ENCODE measurements at regions not wholly inside any gene's neighbourhood (a gene's known extent, or its start where the extent isn't known, plus 50 kb on each side); places are given as distances from the start of the nearest gene placed in this dataset.

DNA sequence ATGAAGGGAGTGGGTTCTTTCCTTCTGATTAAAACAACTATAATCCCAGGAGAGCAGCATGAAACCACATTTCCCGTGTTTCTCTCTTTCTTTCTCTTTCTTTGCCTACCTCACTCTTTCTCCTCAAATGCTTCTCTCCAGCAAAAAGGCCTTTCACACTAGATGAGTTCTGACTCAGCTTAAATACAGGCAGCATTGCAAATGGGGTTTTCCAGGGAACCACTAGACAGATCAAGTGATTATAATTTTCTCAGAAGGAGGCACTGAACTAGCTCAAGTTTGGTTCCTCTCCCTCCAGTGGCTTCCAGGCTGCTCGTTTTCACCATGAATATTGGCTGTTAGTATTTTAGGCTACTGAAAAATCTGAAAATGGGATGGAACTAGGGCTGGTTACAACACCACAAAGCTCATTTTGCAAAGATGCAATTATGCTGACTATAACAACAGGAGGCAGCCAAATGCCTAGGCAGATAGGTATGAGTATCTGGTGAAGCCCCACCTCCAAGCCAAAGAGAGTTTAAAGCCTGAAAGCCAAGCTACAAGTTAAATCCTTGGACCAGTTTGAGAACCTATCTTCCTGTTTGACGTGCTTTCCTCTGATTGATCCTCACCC is 260.0 kb downstream of the MMUT start:
- CTCF ChIA-PET = no interaction called here
- no TSS peak for BruUV-seq (replicated peaks)
- no peak for TF ChIP-seq ZFX (IDR thresholded peaks at IDR 0.05)
- TF ChIP-seq, protein P1, sequence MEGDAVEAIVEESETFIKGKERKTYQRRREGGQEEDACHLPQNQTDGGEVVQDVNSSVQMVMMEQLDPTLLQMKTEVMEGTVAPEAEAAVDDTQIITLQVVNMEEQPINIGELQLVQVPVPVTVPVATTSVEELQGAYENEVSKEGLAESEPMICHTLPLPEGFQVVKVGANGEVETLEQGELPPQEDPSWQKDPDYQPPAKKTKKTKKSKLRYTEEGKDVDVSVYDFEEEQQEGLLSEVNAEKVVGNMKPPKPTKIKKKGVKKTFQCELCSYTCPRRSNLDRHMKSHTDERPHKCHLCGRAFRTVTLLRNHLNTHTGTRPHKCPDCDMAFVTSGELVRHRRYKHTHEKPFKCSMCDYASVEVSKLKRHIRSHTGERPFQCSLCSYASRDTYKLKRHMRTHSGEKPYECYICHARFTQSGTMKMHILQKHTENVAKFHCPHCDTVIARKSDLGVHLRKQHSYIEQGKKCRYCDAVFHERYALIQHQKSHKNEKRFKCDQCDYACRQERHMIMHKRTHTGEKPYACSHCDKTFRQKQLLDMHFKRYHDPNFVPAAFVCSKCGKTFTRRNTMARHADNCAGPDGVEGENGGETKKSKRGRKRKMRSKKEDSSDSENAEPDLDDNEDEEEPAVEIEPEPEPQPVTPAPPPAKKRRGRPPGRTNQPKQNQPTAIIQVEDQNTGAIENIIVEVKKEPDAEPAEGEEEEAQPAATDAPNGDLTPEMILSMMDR (IDR thresholded peaks at IDR 0.05 in 2 of 3, conservative IDR thresholded peaks at IDR 0.05 in 1 of 3; ENCODE audit: borderline replicate concordance in 1 of 3, insufficient read depth in 1 of 3, low read depth in 2 of 3, low read length in 2 of 3) = no peak
- no peak for TF ChIP-seq ELF1 (IDR thresholded peaks at IDR 0.05; ENCODE audit: borderline replicate concordance, low read depth)
- TF ChIP-seq, protein P2, sequence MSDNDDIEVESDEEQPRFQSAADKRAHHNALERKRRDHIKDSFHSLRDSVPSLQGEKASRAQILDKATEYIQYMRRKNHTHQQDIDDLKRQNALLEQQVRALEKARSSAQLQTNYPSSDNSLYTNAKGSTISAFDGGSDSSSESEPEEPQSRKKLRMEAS (IDR thresholded peaks at IDR 0.05) = no peak
- no peak for TF ChIP-seq SRF (IDR thresholded peaks at IDR 0.05; ENCODE audit: low read depth)
- no peak for TF ChIP-seq CBX3 (IDR thresholded peaks at IDR 0.05; ENCODE audit: low read depth)
- TF ChIP-seq CEBPB (IDR thresholded peaks at IDR 0.05; ENCODE audit: low read depth) = no peak

DNA sequence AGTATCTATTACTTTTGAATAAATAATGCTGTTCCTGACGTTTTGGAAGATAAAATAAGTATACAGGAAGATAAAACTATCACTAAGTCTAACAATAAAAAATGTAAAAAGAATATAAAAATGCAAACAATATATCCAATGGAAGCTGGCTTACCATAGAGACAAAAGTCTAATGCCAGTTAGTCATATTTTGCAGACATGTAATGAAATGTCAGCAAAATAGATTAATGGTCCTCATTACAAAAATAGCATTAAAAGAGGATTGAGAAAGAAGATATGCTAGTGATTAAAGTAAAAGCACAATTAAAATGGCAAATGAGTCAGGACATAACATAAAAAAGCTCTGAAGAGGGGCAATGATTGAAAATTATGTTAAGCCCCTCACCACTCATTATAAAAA is 265.0 kb downstream of the MMUT start:
- Histone ChIP-seq H3K4me3 (replicated peaks in 1 of 2; ENCODE audit: low read depth in 1 of 2, low read length in 2 of 2) (no peak overlapping the region), H2AFZ (ENCODE audit: low read depth, low read length, poor library complexity, severe bottlenecking) (no peak overlapping the region), H3K4me1 (ENCODE audit: control insufficient read depth in 1 of 2, insufficient read depth in 2 of 2, low read length in 2 of 2) (no peaks in the 10 kb centered on the region), H3K9me2 (ENCODE audit: insufficient read depth) (no peaks in the 10 kb centered on the region), H3K9ac (ENCODE audit: low read length) (no peak overlapping the region), H3K27ac (ENCODE audit: low read depth, low read length) (no peak overlapping the region), H3K79me2 (ENCODE audit: insufficient read depth, low read length) (no peaks in the 10 kb centered on the region), H3K4me2 (ENCODE audit: low read length) (no peak overlapping the region), H3K9me3 (ENCODE audit: control insufficient read depth in 1 of 2, insufficient read depth in 1 of 2, low read depth in 1 of 2, low read length in 2 of 2) (no peaks in the 10 kb centered on the region), H3K36me3 (ENCODE audit: control insufficient read depth in 1 of 2, insufficient read depth in 2 of 2, low read length in 2 of 2) (no peaks in the 10 kb centered on the region), H3K27me3 (ENCODE audit: insufficient read depth, low read length) (no peaks in the 10 kb centered on the region), H4K20me1 (ENCODE audit: insufficient read depth) (no peaks in the 10 kb centered on the region)
- no TSS peak for BruUV-seq (replicated peaks)
- CTCF ChIA-PET = interaction anchor here (1.3 kb wide), 1 partner anchor 212 kb away, joined by 3 read pairs; no protein-coding TSS in a partner anchor
- RAD21 ChIA-PET (ENCODE audit: low non-redundant PET in 1 of 2, low total read pairs in 2 of 2, uncharacterized antibody in 2 of 2, unreplicated experiment in 2 of 2) = no interaction called here
- intact Hi-C loops (cut with micrococcal nuclease) = no loop called here
- POLR2A ChIA-PET = no interaction called here
- no peak for DNase-seq (ENCODE audit: low read depth, low spot score)
- no peak for ATAC-seq
- TF ChIP-seq, protein P3, sequence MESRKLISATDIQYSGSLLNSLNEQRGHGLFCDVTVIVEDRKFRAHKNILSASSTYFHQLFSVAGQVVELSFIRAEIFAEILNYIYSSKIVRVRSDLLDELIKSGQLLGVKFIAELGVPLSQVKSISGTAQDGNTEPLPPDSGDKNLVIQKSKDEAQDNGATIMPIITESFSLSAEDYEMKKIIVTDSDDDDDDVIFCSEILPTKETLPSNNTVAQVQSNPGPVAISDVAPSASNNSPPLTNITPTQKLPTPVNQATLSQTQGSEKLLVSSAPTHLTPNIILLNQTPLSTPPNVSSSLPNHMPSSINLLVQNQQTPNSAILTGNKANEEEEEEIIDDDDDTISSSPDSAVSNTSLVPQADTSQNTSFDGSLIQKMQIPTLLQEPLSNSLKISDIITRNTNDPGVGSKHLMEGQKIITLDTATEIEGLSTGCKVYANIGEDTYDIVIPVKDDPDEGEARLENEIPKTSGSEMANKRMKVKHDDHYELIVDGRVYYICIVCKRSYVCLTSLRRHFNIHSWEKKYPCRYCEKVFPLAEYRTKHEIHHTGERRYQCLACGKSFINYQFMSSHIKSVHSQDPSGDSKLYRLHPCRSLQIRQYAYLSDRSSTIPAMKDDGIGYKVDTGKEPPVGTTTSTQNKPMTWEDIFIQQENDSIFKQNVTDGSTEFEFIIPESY (IDR thresholded peaks at IDR 0.05; ENCODE audit: extremely low read depth, insufficient replicate concordance, low read length) = no peak
- TF ChIP-seq RAD21 (IDR thresholded peaks at IDR 0.05; ENCODE audit: low read depth) (no peak), FOSL1 (IDR thresholded peaks at IDR 0.05; ENCODE audit: low read depth) (no peak), ZFX (IDR thresholded peaks at IDR 0.05) (no peak)
- TF ChIP-seq, protein P4, sequence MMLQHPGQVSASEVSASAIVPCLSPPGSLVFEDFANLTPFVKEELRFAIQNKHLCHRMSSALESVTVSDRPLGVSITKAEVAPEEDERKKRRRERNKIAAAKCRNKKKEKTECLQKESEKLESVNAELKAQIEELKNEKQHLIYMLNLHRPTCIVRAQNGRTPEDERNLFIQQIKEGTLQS (IDR thresholded peaks at IDR 0.05) = no peak
- TF ChIP-seq, protein P5, sequence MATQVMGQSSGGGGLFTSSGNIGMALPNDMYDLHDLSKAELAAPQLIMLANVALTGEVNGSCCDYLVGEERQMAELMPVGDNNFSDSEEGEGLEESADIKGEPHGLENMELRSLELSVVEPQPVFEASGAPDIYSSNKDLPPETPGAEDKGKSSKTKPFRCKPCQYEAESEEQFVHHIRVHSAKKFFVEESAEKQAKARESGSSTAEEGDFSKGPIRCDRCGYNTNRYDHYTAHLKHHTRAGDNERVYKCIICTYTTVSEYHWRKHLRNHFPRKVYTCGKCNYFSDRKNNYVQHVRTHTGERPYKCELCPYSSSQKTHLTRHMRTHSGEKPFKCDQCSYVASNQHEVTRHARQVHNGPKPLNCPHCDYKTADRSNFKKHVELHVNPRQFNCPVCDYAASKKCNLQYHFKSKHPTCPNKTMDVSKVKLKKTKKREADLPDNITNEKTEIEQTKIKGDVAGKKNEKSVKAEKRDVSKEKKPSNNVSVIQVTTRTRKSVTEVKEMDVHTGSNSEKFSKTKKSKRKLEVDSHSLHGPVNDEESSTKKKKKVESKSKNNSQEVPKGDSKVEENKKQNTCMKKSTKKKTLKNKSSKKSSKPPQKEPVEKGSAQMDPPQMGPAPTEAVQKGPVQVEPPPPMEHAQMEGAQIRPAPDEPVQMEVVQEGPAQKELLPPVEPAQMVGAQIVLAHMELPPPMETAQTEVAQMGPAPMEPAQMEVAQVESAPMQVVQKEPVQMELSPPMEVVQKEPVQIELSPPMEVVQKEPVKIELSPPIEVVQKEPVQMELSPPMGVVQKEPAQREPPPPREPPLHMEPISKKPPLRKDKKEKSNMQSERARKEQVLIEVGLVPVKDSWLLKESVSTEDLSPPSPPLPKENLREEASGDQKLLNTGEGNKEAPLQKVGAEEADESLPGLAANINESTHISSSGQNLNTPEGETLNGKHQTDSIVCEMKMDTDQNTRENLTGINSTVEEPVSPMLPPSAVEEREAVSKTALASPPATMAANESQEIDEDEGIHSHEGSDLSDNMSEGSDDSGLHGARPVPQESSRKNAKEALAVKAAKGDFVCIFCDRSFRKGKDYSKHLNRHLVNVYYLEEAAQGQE (IDR thresholded peaks at IDR 0.05; ENCODE audit: low read depth) = no peak

More for the DNA sequence above, 260.0 kb downstream of the MMUT start:
- Histone ChIP-seq H3K36me3 (ENCODE audit: control insufficient read depth in 1 of 2, insufficient read depth in 2 of 2, low read length in 2 of 2) (no peaks in the 10 kb centered on the region), H3K27me3 (ENCODE audit: insufficient read depth, low read length) (no peaks in the 10 kb centered on the region), H2AFZ (ENCODE audit: low read depth, low read length, poor library complexity, severe bottlenecking) (no peak overlapping the region), H3K9me2 (ENCODE audit: insufficient read depth) (no peaks in the 10 kb centered on the region), H3K4me3 (replicated peaks in 1 of 2; ENCODE audit: low read depth in 1 of 2, low read length in 2 of 2) (no peak overlapping the region), H3K27ac (ENCODE audit: low read depth, low read length) (no peak overlapping the region), H3K9me3 (ENCODE audit: control insufficient read depth in 1 of 2, insufficient read depth in 1 of 2, low read depth in 1 of 2, low read length in 2 of 2) (no peaks in the 10 kb centered on the region), H3K4me2 (ENCODE audit: low read length) (no peak overlapping the region), H3K4me1 (ENCODE audit: control insufficient read depth in 1 of 2, insufficient read depth in 2 of 2, low read length in 2 of 2) (no peaks in the 10 kb centered on the region), H3K9ac (ENCODE audit: low read length) (no peak overlapping the region), H3K79me2 (ENCODE audit: insufficient read depth, low read length) (no peaks in the 10 kb centered on the region), H4K20me1 (ENCODE audit: insufficient read depth) (no peaks in the 10 kb centered on the region)
- POLR2A ChIA-PET = no interaction called here
- RAD21 ChIA-PET (ENCODE audit: low non-redundant PET in 1 of 2, low total read pairs in 2 of 2, uncharacterized antibody in 2 of 2, unreplicated experiment in 2 of 2) = no interaction called here
- intact Hi-C loops (cut with micrococcal nuclease) = no loop called here
- no peak for ATAC-seq
- DNase-seq (ENCODE audit: low read depth, low spot score) = no peak
